Skin of body (tissue), 1 donor: ENCODE measurements at regions not wholly inside any gene's neighbourhood (a gene's known extent, or its start where the extent isn't known, plus 50 kb on each side); places are given as distances from the start of the nearest gene placed in this dataset.
"Not testable (repeated sequence)": the region's sequence is repeated elsewhere in the genome, so short reads cannot be mapped to it uniquely, and the experiment has no call there.

ENCODE experiments used
- DNase-seq: peaks from one replicate; lab custom pipeline; 2025; lab: John Stamatoyannopoulos, UW

GRCh38 chr7:146057958-146058357 is 58.6 kb upstream of the CNTNAP2 start:
- DNase-seq: no peak

- DNase-seq: no peak
Measured at GRCh38 chr7:146054909-146055308, 61.7 kb upstream of the CNTNAP2 start.

- DNase-seq: no peak
Measured at GRCh38 chr7:146053492-146053891, 63.1 kb upstream of the CNTNAP2 start.

- DNase-seq: not testable (repeated sequence)
Measured at GRCh38 chr7:146043310-146043709, 73.3 kb upstream of the CNTNAP2 start.

- DNase-seq: no peak
Measured at GRCh38 chr7:146028251-146028750, 88.3 kb upstream of the CNTNAP2 start.

GRCh38 chr7:146027243-146027642 is 89.4 kb upstream of the CNTNAP2 start:
- DNase-seq: no peak

GRCh38 chr7:146022776-146023175 is 93.8 kb upstream of the CNTNAP2 start:
- no peak for DNase-seq

- not testable (repeated sequence) for DNase-seq
Measured at GRCh38 chr7:146019041-146020004, 97.3 kb upstream of the CNTNAP2 start.

GRCh38 chr7:146017366-146017765 is 99.2 kb upstream of the CNTNAP2 start:
- not testable (repeated sequence) for DNase-seq

- DNase-seq: not testable (repeated sequence)
Measured at GRCh38 chr7:146014154-146014553, 102.4 kb upstream of the CNTNAP2 start.

- DNase-seq: no peak
Measured at GRCh38 chr7:146008293-146008692, 108.3 kb upstream of the CNTNAP2 start.

GRCh38 chr7:146004805-146005204 is 111.8 kb upstream of the CNTNAP2 start:
- DNase-seq: no peak

GRCh38 chr7:146002431-146003078 is 114.0 kb upstream of the CNTNAP2 start:
- DNase-seq: no peak

GRCh38 chr7:146002008-146002407 is 114.6 kb upstream of the CNTNAP2 start:
- no peak for DNase-seq

- DNase-seq: no peak
Measured at GRCh38 chr7:146000882-146001281, 115.7 kb upstream of the CNTNAP2 start.

- no peak for DNase-seq
Measured at GRCh38 chr7:145989469-145989868, 127.1 kb upstream of the CNTNAP2 start.

GRCh38 chr7:145986248-145986874 is 130.2 kb upstream of the CNTNAP2 start:
- no peak for DNase-seq

- DNase-seq: no peak
Measured at GRCh38 chr7:145978769-145979168, 137.8 kb upstream of the CNTNAP2 start.

GRCh38 chr7:145959981-145960380 is 156.6 kb upstream of the CNTNAP2 start:
- no peak for DNase-seq

GRCh38 chr7:145957160-145957890 is 159.3 kb upstream of the CNTNAP2 start:
- DNase-seq: no peak

GRCh38 chr7:145951566-145951965 is 165.0 kb upstream of the CNTNAP2 start:
- DNase-seq: no peak
